Lower leg skin (tissue), 3 donors: ENCODE measurements at regions not wholly inside any gene's neighbourhood (a gene's known extent, or its start where the extent isn't known, plus 50 kb on each side); places are given as distances from the start of the nearest gene placed in this dataset.

Source experiments
- CTCF ChIP-seq, 3 donors: fragments of 450-650 bp; IDR thresholded peaks; one replicate each; pipeline ENCODE4 v1.5.1; 2016; ENCODE audit warnings: antibody characterized with exemption in 3 of 3, mild to moderate bottlenecking in 3 of 3, moderate library complexity in 2 of 3
- POLR2A ChIP-seq, 2 donors: fragments of 450-650 bp; IDR thresholded peaks; one replicate each; pipeline ENCODE4 v1.6.1; 2016 to 2017; ENCODE audit warnings: antibody characterized with exemption in 2 of 2, mild to moderate bottlenecking in 1 of 2, moderate library complexity in 1 of 2

DNA sequence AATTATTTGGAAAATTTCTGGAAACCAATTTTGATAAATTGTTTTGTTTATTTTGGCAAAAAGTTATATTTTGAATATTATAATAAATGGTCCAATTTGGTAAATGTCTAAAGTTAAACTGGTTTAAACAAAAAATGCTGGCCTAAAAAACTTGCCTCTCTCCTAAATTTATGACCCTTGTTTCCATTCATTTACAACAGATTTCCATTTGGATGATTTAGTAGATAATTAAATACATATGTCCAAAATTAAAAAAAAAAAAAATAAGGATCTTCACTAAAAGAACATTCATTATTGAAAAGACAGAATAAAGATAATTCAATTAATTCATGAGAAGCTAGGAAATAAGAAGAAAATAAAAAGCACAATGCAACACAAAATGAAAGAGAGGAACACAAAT lies 449.5 kb downstream of the SPRY1 start:
- TF ChIP-seq POLR2A (IDR thresholded peaks at IDR 0.05): no peak
- no peak for TF ChIP-seq CTCF (IDR thresholded peaks at IDR 0.05)
